Upper lobe of left lung (tissue), 6 donors: ENCODE measurements at regions not wholly inside any gene's neighbourhood (a gene's known extent, or its start where the extent isn't known, plus 50 kb on each side); places are given as distances from the start of the nearest gene placed in this dataset.

Experiments
- ATAC-seq, 2 donors: fragments of 200-7000 bp; cut with Tn5 transposase; one replicate each; pipeline ENCODE4 v1.9.1; 2022; ENCODE audit warnings: mild to moderate bottlenecking in 2 of 2, moderate library complexity in 2 of 2; ENCODE audit not compliant: low FRiP score in 2 of 2
- DNase-seq, 2 donors: peaks; one replicate each; pipeline ENCODE4 v3.0.0-alpha.2; 2019 to 2020
- H3K27ac ChIP-seq, 4 donors: fragments of 200-600 bp; sonication (generic); one replicate each; pipeline ENCODE4 v1.5.1; 2016 to 2019
- H3K27me3 ChIP-seq, 4 donors: fragments of 200-600 bp; sonication (generic); one replicate each; pipeline ENCODE4 v1.5.1; 2017 to 2019
- H3K36me3 ChIP-seq, 4 donors: fragments of 200-600 bp; sonication (generic); one replicate each; pipeline ENCODE4 v1.5.1; 2016 to 2019
- H3K4me1 ChIP-seq, 4 donors: fragments of 200-600 bp; sonication (generic); one replicate each; pipeline ENCODE4 v1.5.1; 2018 to 2019
- H3K4me3 ChIP-seq, 4 donors: fragments of 200-600 bp; sonication (generic); one replicate each; pipeline ENCODE4 v1.5.1; 2017 to 2019; ENCODE audit warnings: mild to moderate bottlenecking in 2 of 4, moderate library complexity in 1 of 4
- H3K9me3 ChIP-seq, 4 donors: fragments of 200-600 bp; sonication (generic); one replicate each; pipeline ENCODE4 v1.5.1; 2018 to 2019
- EP300 ChIP-seq, 4 donors: sonication (generic); formaldehyde crosslinking; IDR thresholded peaks; one replicate each; pipeline ENCODE4 v1.5.1; 2017; ENCODE audit warnings: antibody characterized with exemption in 4 of 4, control low read depth in 2 of 4
- POLR2A ChIP-seq, 4 donors: fragments of 450-650 bp; IDR thresholded peaks; one replicate each; pipeline ENCODE4 v1.5.1; 2016 to 2017; ENCODE audit warnings: antibody characterized with exemption in 4 of 4, mild to moderate bottlenecking in 2 of 4
- POLR2AphosphoS5 ChIP-seq, 2 donors: sonication (generic); formaldehyde crosslinking; IDR thresholded peaks; one replicate each; pipeline ENCODE4 v1.5.1; 2017; ENCODE audit warnings: antibody characterized with exemption in 2 of 2
- WGBS, 2 donors: methylation state at CpG; one replicate each; pipeline ENCODE4 v1.1.5; 2017 to 2018; 5-methylcytosine and 5-hydroxymethylcytosine counted together
- TF ChIP-seq, protein P1 (sequence below), 6 experiments: fragments of 450-650 bp in 4 of 6; fragments of 200-600 bp in 2 of 6; sonication (generic) in 2 of 6; IDR thresholded peaks; one replicate each; pipeline ENCODE4 v1.5.1; 2016 to 2019; ENCODE audit warnings: antibody characterized with exemption in 6 of 6
- donor health status: DM: no; HTN: no; CAD: no; lungs with moderate emphysema.
- donor health status: DM: no; HTN: yes; CAD: no; lungs with severe emphysema.

- ATAC-seq (peak in 1 of 2 donors; percentile 26), DNase-seq (no peak)
- no peaks in the 10 kb centered on the region for H3K36me3 ChIP-seq
- H3K4me3 ChIP-seq: no peak overlapping the region
- WGBS, 2 donors: 81 to 82% methylated on average over 5 of the region's 5 CpGs
- H3K4me1 ChIP-seq: peaks cover 9 to 22% (median 21%) of the 10 kb centered on the region in 4 donors
- no peaks in the 10 kb centered on the region for H3K27me3 ChIP-seq
- no peaks in the 10 kb centered on the region for H3K9me3 ChIP-seq
- peak overlapping the region in 2 of 4 donors; percentile 20 to 28 for H3K27ac ChIP-seq
- TF ChIP-seq POLR2AphosphoS5 (IDR thresholded peaks at IDR 0.05) (no peak), EP300 (IDR thresholded peaks at IDR 0.05) (no peak), POLR2A (IDR thresholded peaks at IDR 0.05) (no peak)
- TF ChIP-seq, protein P1, sequence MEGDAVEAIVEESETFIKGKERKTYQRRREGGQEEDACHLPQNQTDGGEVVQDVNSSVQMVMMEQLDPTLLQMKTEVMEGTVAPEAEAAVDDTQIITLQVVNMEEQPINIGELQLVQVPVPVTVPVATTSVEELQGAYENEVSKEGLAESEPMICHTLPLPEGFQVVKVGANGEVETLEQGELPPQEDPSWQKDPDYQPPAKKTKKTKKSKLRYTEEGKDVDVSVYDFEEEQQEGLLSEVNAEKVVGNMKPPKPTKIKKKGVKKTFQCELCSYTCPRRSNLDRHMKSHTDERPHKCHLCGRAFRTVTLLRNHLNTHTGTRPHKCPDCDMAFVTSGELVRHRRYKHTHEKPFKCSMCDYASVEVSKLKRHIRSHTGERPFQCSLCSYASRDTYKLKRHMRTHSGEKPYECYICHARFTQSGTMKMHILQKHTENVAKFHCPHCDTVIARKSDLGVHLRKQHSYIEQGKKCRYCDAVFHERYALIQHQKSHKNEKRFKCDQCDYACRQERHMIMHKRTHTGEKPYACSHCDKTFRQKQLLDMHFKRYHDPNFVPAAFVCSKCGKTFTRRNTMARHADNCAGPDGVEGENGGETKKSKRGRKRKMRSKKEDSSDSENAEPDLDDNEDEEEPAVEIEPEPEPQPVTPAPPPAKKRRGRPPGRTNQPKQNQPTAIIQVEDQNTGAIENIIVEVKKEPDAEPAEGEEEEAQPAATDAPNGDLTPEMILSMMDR (IDR thresholded peaks at IDR 0.05): no peak
Observed at GRCh38 chr3:30285188-30286006, 321.0 kb upstream of the TGFBR2 start.

- 17 to 19% methylated on average over 1 of the region's 1 CpG for WGBS, 2 donors
- DNase-seq: peak in 1 of 2 donors; percentile 58
- Histone ChIP-seq H3K36me3 (no peaks in the 10 kb centered on the region), H3K9me3 (no peaks in the 10 kb centered on the region), H3K27me3 (no peaks in the 10 kb centered on the region), H3K4me3 (no peak overlapping the region), H3K4me1 (peaks cover 9 to 23% (median 21%) of the 10 kb centered on the region in 4 donors), H3K27ac (peak overlapping the region in 2 of 4 donors; percentile 20 to 28)
- TF ChIP-seq, protein P1 (IDR thresholded peaks at IDR 0.05): no peak
- TF ChIP-seq POLR2A (IDR thresholded peaks at IDR 0.05) (no peak), EP300 (IDR thresholded peaks at IDR 0.05) (peak in 2 of 4 donors; percentile 20 to 29), POLR2AphosphoS5 (IDR thresholded peaks at IDR 0.05) (peak; percentile 32 to 78)
- ATAC-seq: peak; percentile 46 to 80
Observed at GRCh38 chr3:30286007-30286669, 320.3 kb upstream of the TGFBR2 start.

DNA sequence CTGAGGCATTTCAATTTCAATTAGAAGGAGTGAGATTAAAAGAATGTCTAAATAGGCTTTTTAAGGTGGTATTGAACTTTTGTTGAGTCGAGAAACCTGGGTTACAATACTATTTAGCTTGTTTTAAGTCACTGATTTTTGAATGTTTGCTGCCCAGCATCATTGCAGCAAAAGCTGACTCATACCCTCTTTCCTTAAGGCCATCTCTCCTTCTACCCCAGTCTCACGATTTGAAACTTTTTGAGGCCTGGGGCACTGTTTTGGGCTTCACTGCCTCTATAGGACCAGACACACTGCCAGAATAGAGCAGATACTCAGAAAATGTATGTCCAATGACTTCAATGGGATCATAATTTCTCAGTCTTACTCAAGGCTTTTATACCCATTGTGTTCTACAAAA lies 319.6 kb upstream of the TGFBR2 start:
- TF ChIP-seq EP300 (IDR thresholded peaks at IDR 0.05): no peak
- TF ChIP-seq, protein P1 (IDR thresholded peaks at IDR 0.05): no peak
- TF ChIP-seq POLR2AphosphoS5 (IDR thresholded peaks at IDR 0.05): no peak
- H3K27ac ChIP-seq: no peak overlapping the region
- H3K27me3 ChIP-seq: no peaks in the 10 kb centered on the region
- no peak overlapping the region for H3K4me3 ChIP-seq
- peaks cover 9 to 23% (median 21%) of the 10 kb centered on the region in 4 donors for H3K4me1 ChIP-seq
- no peaks in the 10 kb centered on the region for H3K9me3 ChIP-seq
- no peak for DNase-seq
- ATAC-seq: no peak
- H3K36me3 ChIP-seq: no peaks in the 10 kb centered on the region
- WGBS, 2 donors: 81 to 84% methylated on average over 2 of the region's 2 CpGs

GRCh38 chr3:30288830-30289229 lies 317.6 kb upstream of the TGFBR2 start:
- no peaks in the 10 kb centered on the region for H3K9me3 ChIP-seq
- TF ChIP-seq EP300 (IDR thresholded peaks at IDR 0.05) (no peak), POLR2A (IDR thresholded peaks at IDR 0.05) (no peak), POLR2AphosphoS5 (IDR thresholded peaks at IDR 0.05) (no peak)
- TF ChIP-seq, protein P1 (IDR thresholded peaks at IDR 0.05): no peak
- no peaks in the 10 kb centered on the region for H3K36me3 ChIP-seq

More at GRCh38 chr3:30288830-30289229, 317.6 kb upstream of the TGFBR2 start:
- no peak for DNase-seq
- no peak overlapping the region for H3K27ac ChIP-seq
- H3K4me3 ChIP-seq: no peak overlapping the region
- H3K4me1 ChIP-seq: peaks cover 9 to 23% (median 21%) of the 10 kb centered on the region in 4 donors
- ATAC-seq: no peak
- H3K27me3 ChIP-seq: no peaks in the 10 kb centered on the region
